ENCODE measurements at regions not wholly inside any gene's neighbourhood (a gene's known extent, or its start where the extent isn't known, plus 50 kb on each side); places are given as distances from the start of the nearest gene placed in this dataset.

- H3K4me3 ChIP-seq (ENCODE audit: low read depth in 1 of 2, low read length in 2 of 2), result no peak overlapping the region
- no peaks in the 10 kb centered on the region for H3K27me3 ChIP-seq (ENCODE audit: control insufficient read depth in 1 of 2, insufficient read depth in 2 of 2, low read length in 2 of 2)
- H3K4me1 ChIP-seq (ENCODE audit: control insufficient read depth in 2 of 2, insufficient read depth in 2 of 2, low read length in 1 of 2), result no peaks in the 10 kb centered on the region
- H3K9me3 ChIP-seq (ENCODE audit: control insufficient read depth in 2 of 2, insufficient read depth in 1 of 2, low read depth in 1 of 2, low read length in 1 of 2), result no peaks in the 10 kb centered on the region
- H3K27ac ChIP-seq (ENCODE audit: low read depth in 2 of 2, low read length in 1 of 2), result no peak overlapping the region
- H3K36me3 ChIP-seq (ENCODE audit: control insufficient read depth in 2 of 2, insufficient read depth in 2 of 2, low read length in 1 of 2), result no peaks in the 10 kb centered on the region
- 14 to 19% methylated on average over 3 of the region's 3 CpGs for WGBS, 2 donors
Measured at GRCh38 chr1:95384567-95384966, 150.6 kb downstream of the RWDD3 start.

- H3K27me3 ChIP-seq (ENCODE audit: control insufficient read depth in 1 of 2, insufficient read depth in 2 of 2, low read length in 2 of 2), result no peaks in the 10 kb centered on the region
- H3K4me3 ChIP-seq (ENCODE audit: low read depth in 1 of 2, low read length in 2 of 2), result no peak overlapping the region
- no peaks in the 10 kb centered on the region for H3K4me1 ChIP-seq (ENCODE audit: control insufficient read depth in 2 of 2, insufficient read depth in 2 of 2, low read length in 1 of 2)
- 84 to 89% methylated on average over 1 of the region's 1 CpG for WGBS, 2 donors
- H3K9me3 ChIP-seq (ENCODE audit: control insufficient read depth in 2 of 2, insufficient read depth in 1 of 2, low read depth in 1 of 2, low read length in 1 of 2), result no peaks in the 10 kb centered on the region
- H3K36me3 ChIP-seq (ENCODE audit: control insufficient read depth in 2 of 2, insufficient read depth in 2 of 2, low read length in 1 of 2), result no peaks in the 10 kb centered on the region
- H3K27ac ChIP-seq (ENCODE audit: low read depth in 2 of 2, low read length in 1 of 2), result no peak overlapping the region
Measured at GRCh38 chr1:95386371-95386770, 152.4 kb downstream of the RWDD3 start.

- H3K27me3 ChIP-seq (ENCODE audit: control insufficient read depth in 1 of 2, insufficient read depth in 2 of 2, low read length in 2 of 2), result no peaks in the 10 kb centered on the region
- H3K4me3 ChIP-seq (ENCODE audit: low read depth in 1 of 2, low read length in 2 of 2), result no peak overlapping the region
- H3K27ac ChIP-seq (ENCODE audit: low read depth in 2 of 2, low read length in 1 of 2), result no peak overlapping the region
- no peaks in the 10 kb centered on the region for H3K36me3 ChIP-seq (ENCODE audit: control insufficient read depth in 2 of 2, insufficient read depth in 2 of 2, low read length in 1 of 2)
- H3K4me1 ChIP-seq (ENCODE audit: control insufficient read depth in 2 of 2, insufficient read depth in 2 of 2, low read length in 1 of 2), result no peaks in the 10 kb centered on the region
- 78 to 80% methylated on average over 5 of the region's 5 CpGs for WGBS, 2 donors
- H3K9me3 ChIP-seq (ENCODE audit: control insufficient read depth in 2 of 2, insufficient read depth in 1 of 2, low read depth in 1 of 2, low read length in 1 of 2), result no peaks in the 10 kb centered on the region
Measured at GRCh38 chr1:95386915-95387314, 152.9 kb downstream of the RWDD3 start.

GRCh38 chr1:95388031-95388430 is 154.0 kb downstream of the RWDD3 start:
- Histone ChIP-seq H3K4me1 (ENCODE audit: control insufficient read depth in 2 of 2, insufficient read depth in 2 of 2, low read length in 1 of 2) (no peaks in the 10 kb centered on the region), H3K4me3 (ENCODE audit: low read depth in 1 of 2, low read length in 2 of 2) (no peak overlapping the region), H3K9me3 (ENCODE audit: control insufficient read depth in 2 of 2, insufficient read depth in 1 of 2, low read depth in 1 of 2, low read length in 1 of 2) (no peaks in the 10 kb centered on the region), H3K27ac (ENCODE audit: low read depth in 2 of 2, low read length in 1 of 2) (no peak overlapping the region), H3K27me3 (ENCODE audit: control insufficient read depth in 1 of 2, insufficient read depth in 2 of 2, low read length in 2 of 2) (no peaks in the 10 kb centered on the region), H3K36me3 (ENCODE audit: control insufficient read depth in 2 of 2, insufficient read depth in 2 of 2, low read length in 1 of 2) (no peaks in the 10 kb centered on the region)
- 28 to 42% methylated on average over 3 of the region's 3 CpGs for WGBS, 2 donors

- Histone ChIP-seq H3K36me3 (ENCODE audit: control insufficient read depth in 2 of 2, insufficient read depth in 2 of 2, low read length in 1 of 2) (no peaks in the 10 kb centered on the region), H3K27me3 (ENCODE audit: control insufficient read depth in 1 of 2, insufficient read depth in 2 of 2, low read length in 2 of 2) (no peaks in the 10 kb centered on the region), H3K4me1 (ENCODE audit: control insufficient read depth in 2 of 2, insufficient read depth in 2 of 2, low read length in 1 of 2) (no peaks in the 10 kb centered on the region), H3K4me3 (ENCODE audit: low read depth in 1 of 2, low read length in 2 of 2) (no peak overlapping the region), H3K27ac (ENCODE audit: low read depth in 2 of 2, low read length in 1 of 2) (no peak overlapping the region), H3K9me3 (ENCODE audit: control insufficient read depth in 2 of 2, insufficient read depth in 1 of 2, low read depth in 1 of 2, low read length in 1 of 2) (no peaks in the 10 kb centered on the region)
Measured at GRCh38 chr1:95393434-95393833, 159.4 kb downstream of the RWDD3 start.

- H3K36me3 ChIP-seq (ENCODE audit: control insufficient read depth in 2 of 2, insufficient read depth in 2 of 2, low read length in 1 of 2), result no peaks in the 10 kb centered on the region
- H3K4me3 ChIP-seq (ENCODE audit: low read depth in 1 of 2, low read length in 2 of 2), result no peak overlapping the region
- 61 to 69% methylated on average over 3 of the region's 3 CpGs for WGBS, 2 donors
- H3K27me3 ChIP-seq (ENCODE audit: control insufficient read depth in 1 of 2, insufficient read depth in 2 of 2, low read length in 2 of 2), result no peaks in the 10 kb centered on the region
- H3K4me1 ChIP-seq (ENCODE audit: control insufficient read depth in 2 of 2, insufficient read depth in 2 of 2, low read length in 1 of 2), result no peaks in the 10 kb centered on the region
- H3K27ac ChIP-seq (ENCODE audit: low read depth in 2 of 2, low read length in 1 of 2), result no peak overlapping the region
- no peaks in the 10 kb centered on the region for H3K9me3 ChIP-seq (ENCODE audit: control insufficient read depth in 2 of 2, insufficient read depth in 1 of 2, low read depth in 1 of 2, low read length in 1 of 2)
Measured at GRCh38 chr1:95396557-95396956, 162.5 kb downstream of the RWDD3 start.

GRCh38 chr1:95402780-95403179 is 168.8 kb downstream of the RWDD3 start:
- no peak overlapping the region for H3K27ac ChIP-seq (ENCODE audit: low read depth in 2 of 2, low read length in 1 of 2)
- no peaks in the 10 kb centered on the region for H3K36me3 ChIP-seq (ENCODE audit: control insufficient read depth in 2 of 2, insufficient read depth in 2 of 2, low read length in 1 of 2)
- 71 to 74% methylated on average over 2 of the region's 2 CpGs for WGBS, 2 donors
- H3K4me1 ChIP-seq (ENCODE audit: control insufficient read depth in 2 of 2, insufficient read depth in 2 of 2, low read length in 1 of 2), result no peaks in the 10 kb centered on the region
- no peaks in the 10 kb centered on the region for H3K9me3 ChIP-seq (ENCODE audit: control insufficient read depth in 2 of 2, insufficient read depth in 1 of 2, low read depth in 1 of 2, low read length in 1 of 2)
- H3K27me3 ChIP-seq (ENCODE audit: control insufficient read depth in 1 of 2, insufficient read depth in 2 of 2, low read length in 2 of 2), result no peaks in the 10 kb centered on the region
- no peak overlapping the region for H3K4me3 ChIP-seq (ENCODE audit: low read depth in 1 of 2, low read length in 2 of 2)

GRCh38 chr1:95406279-95406678 is 172.3 kb downstream of the RWDD3 start:
- H3K9me3 ChIP-seq (ENCODE audit: control insufficient read depth in 2 of 2, insufficient read depth in 1 of 2, low read depth in 1 of 2, low read length in 1 of 2), result no peaks in the 10 kb centered on the region
- no peak overlapping the region for H3K27ac ChIP-seq (ENCODE audit: low read depth in 2 of 2, low read length in 1 of 2)
- 64 to 84% methylated on average over 1 of the region's 1 CpG for WGBS, 2 donors
- no peaks in the 10 kb centered on the region for H3K36me3 ChIP-seq (ENCODE audit: control insufficient read depth in 2 of 2, insufficient read depth in 2 of 2, low read length in 1 of 2)
- no peaks in the 10 kb centered on the region for H3K4me1 ChIP-seq (ENCODE audit: control insufficient read depth in 2 of 2, insufficient read depth in 2 of 2, low read length in 1 of 2)
- H3K4me3 ChIP-seq (ENCODE audit: low read depth in 1 of 2, low read length in 2 of 2), result no peak overlapping the region
- H3K27me3 ChIP-seq (ENCODE audit: control insufficient read depth in 1 of 2, insufficient read depth in 2 of 2, low read length in 2 of 2), result no peaks in the 10 kb centered on the region

- Histone ChIP-seq H3K27me3 (ENCODE audit: control insufficient read depth in 1 of 2, insufficient read depth in 2 of 2, low read length in 2 of 2) (no peaks in the 10 kb centered on the region), H3K9me3 (ENCODE audit: control insufficient read depth in 2 of 2, insufficient read depth in 1 of 2, low read depth in 1 of 2, low read length in 1 of 2) (no peaks in the 10 kb centered on the region), H3K36me3 (ENCODE audit: control insufficient read depth in 2 of 2, insufficient read depth in 2 of 2, low read length in 1 of 2) (no peaks in the 10 kb centered on the region), H3K27ac (ENCODE audit: low read depth in 2 of 2, low read length in 1 of 2) (no peak overlapping the region), H3K4me1 (ENCODE audit: control insufficient read depth in 2 of 2, insufficient read depth in 2 of 2, low read length in 1 of 2) (no peaks in the 10 kb centered on the region), H3K4me3 (ENCODE audit: low read depth in 1 of 2, low read length in 2 of 2) (no peak overlapping the region)
- WGBS, 2 donors, result 48 to 57% methylated on average over 10 of the region's 10 CpGs
Measured at GRCh38 chr1:95407131-95407885, 173.3 kb downstream of the RWDD3 start.

GRCh38 chr1:95407886-95408291 is 173.9 kb downstream of the RWDD3 start:
- WGBS, 2 donors, result 52 to 56% methylated on average over 8 of the region's 8 CpGs
- no peaks in the 10 kb centered on the region for H3K4me1 ChIP-seq (ENCODE audit: control insufficient read depth in 2 of 2, insufficient read depth in 2 of 2, low read length in 1 of 2)
- no peak overlapping the region for H3K4me3 ChIP-seq (ENCODE audit: low read depth in 1 of 2, low read length in 2 of 2)
- no peaks in the 10 kb centered on the region for H3K27me3 ChIP-seq (ENCODE audit: control insufficient read depth in 1 of 2, insufficient read depth in 2 of 2, low read length in 2 of 2)
- no peaks in the 10 kb centered on the region for H3K9me3 ChIP-seq (ENCODE audit: control insufficient read depth in 2 of 2, insufficient read depth in 1 of 2, low read depth in 1 of 2, low read length in 1 of 2)
- H3K27ac ChIP-seq (ENCODE audit: low read depth in 2 of 2, low read length in 1 of 2), result no peak overlapping the region
- H3K36me3 ChIP-seq (ENCODE audit: control insufficient read depth in 2 of 2, insufficient read depth in 2 of 2, low read length in 1 of 2), result no peaks in the 10 kb centered on the region

Measured in esophagus (tissue), 2 donors.